HCT116 (cell line): ENCODE measurements at regions not wholly inside any gene's neighbourhood (a gene's known extent, or its start where the extent isn't known, plus 50 kb on each side); places are given as distances from the start of the nearest gene placed in this dataset.

ENCODE experiments used
- CEBPB ChIP-seq: IDR thresholded peaks from 2 replicates; pipeline ENCODE4 v1.6.1; 2012; ENCODE audit warnings: low read depth
- CTCF ChIP-seq, 3 experiments: fragments of 200-600 bp in 1 of 3; sonication (generic) in 1 of 3; IDR thresholded peaks in 2 of 3; conservative IDR thresholded peaks in 1 of 3; 2 replicates each; pipeline ENCODE4 v1.5.1; 2012 to 2017; ENCODE audit warnings: low read depth in 2 of 3, low read length in 2 of 3, antibody characterized with exemption in 1 of 3, borderline replicate concordance in 1 of 3, control low read depth in 1 of 3, mild to moderate bottlenecking in 1 of 3, mixed read lengths in 1 of 3, mixed run types in 1 of 3, moderate library complexity in 1 of 3; ENCODE audit not compliant: insufficient read depth in 1 of 3
- EZH2 ChIP-seq: fragments of 200-600 bp; sonication (generic); IDR thresholded peaks from 2 replicates; pipeline ENCODE4 v1.6.1; 2017; ENCODE audit warnings: antibody characterized with exemption, mixed run types
- EZH2phosphoT487 ChIP-seq: fragments of 200-600 bp; IDR thresholded peaks from 2 replicates; pipeline ENCODE4 v1.6.1; 2018; ENCODE audit warnings: antibody characterized with exemption, borderline replicate concordance
- POLR2A ChIP-seq: IDR thresholded peaks from 2 replicates; pipeline ENCODE4 v1.7.0; 2011; ENCODE audit warnings: borderline replicate concordance; ENCODE audit not compliant: insufficient read depth, insufficient read length; ENCODE audit errors: extremely low read depth
- POLR2AphosphoS5 ChIP-seq: IDR thresholded peaks from 2 replicates; pipeline ENCODE4 v1.6.1; 2011; ENCODE audit warnings: mild to moderate bottlenecking, low read depth, low read length, moderate library complexity

- TF ChIP-seq CEBPB (no peak), EZH2phosphoT487 (no peak), EZH2 (no peak), POLR2A (no peak), CTCF (IDR thresholded peaks at IDR 0.05 in 2 of 3, conservative IDR thresholded peaks at IDR 0.05 in 1 of 3; ENCODE audit: borderline replicate concordance in 1 of 3, insufficient read depth in 1 of 3, low read depth in 2 of 3, low read length in 2 of 3) (no peak), POLR2AphosphoS5 (no peak)
Observed at GRCh38 chr11:80512491-80512890, 1071.7 kb upstream of the TENM4 start.
